ENCODE measurements at regions not wholly inside any gene's neighbourhood (a gene's known extent, or its start where the extent isn't known, plus 50 kb on each side); places are given as distances from the start of the nearest gene placed in this dataset.

- no peaks in the 10 kb centered on the region for H3K27me3 Mint-ChIP-seq
- H3K4me3 Mint-ChIP-seq = no peak overlapping the region
- DNase-seq = no peak
- H3K9me3 ChIP-seq (ENCODE audit: control insufficient read depth, low read length, poor library complexity, severe bottlenecking) = no peaks in the 10 kb centered on the region
- no peak overlapping the region for H3K27ac Mint-ChIP-seq
- peaks cover 2% of the 10 kb centered on the region for H3K36me3 Mint-ChIP-seq (ENCODE audit: low read depth)
- H3K4me1 Mint-ChIP-seq = peaks cover 25% of the 10 kb centered on the region
- ATAC-seq = no peak
These were observed 161.7 kb downstream of the FASLG start for GRCh38 chr1:172820475-172821158.

GRCh38 chr1:172821609-172822274 lies 162.8 kb downstream of the FASLG start:
- no peak overlapping the region for H3K4me3 Mint-ChIP-seq
- H3K27ac Mint-ChIP-seq = no peak overlapping the region
- no peaks in the 10 kb centered on the region for H3K27me3 Mint-ChIP-seq
- ATAC-seq (no peak), DNase-seq (no peak)
- no peaks in the 10 kb centered on the region for H3K9me3 ChIP-seq (ENCODE audit: control insufficient read depth, low read length, poor library complexity, severe bottlenecking)
- H3K4me1 Mint-ChIP-seq = peaks cover 24% of the 10 kb centered on the region
- peaks cover 2% of the 10 kb centered on the region for H3K36me3 Mint-ChIP-seq (ENCODE audit: low read depth)

- H3K4me3 Mint-ChIP-seq = no peak overlapping the region
- no peak overlapping the region for H3K27ac Mint-ChIP-seq
- H3K27me3 Mint-ChIP-seq = no peaks in the 10 kb centered on the region
- peaks cover 21% of the 10 kb centered on the region for H3K4me1 Mint-ChIP-seq
- no peaks in the 10 kb centered on the region for H3K9me3 ChIP-seq (ENCODE audit: control insufficient read depth, low read length, poor library complexity, severe bottlenecking)
- DNase-seq (no peak), ATAC-seq (no peak)
- H3K36me3 Mint-ChIP-seq (ENCODE audit: low read depth) = no peaks in the 10 kb centered on the region
These were observed 164.0 kb downstream of the FASLG start for GRCh38 chr1:172822886-172823285.

- ATAC-seq (no peak), DNase-seq (no peak)
- H3K9me3 ChIP-seq (ENCODE audit: control insufficient read depth, low read length, poor library complexity, severe bottlenecking) = no peaks in the 10 kb centered on the region
- no peak overlapping the region for H3K27ac Mint-ChIP-seq
- H3K4me3 Mint-ChIP-seq = no peak overlapping the region
- peaks cover 16% of the 10 kb centered on the region for H3K4me1 Mint-ChIP-seq
- no peaks in the 10 kb centered on the region for H3K36me3 Mint-ChIP-seq (ENCODE audit: low read depth)
- H3K27me3 Mint-ChIP-seq = no peaks in the 10 kb centered on the region
These were observed 164.6 kb downstream of the FASLG start for GRCh38 chr1:172823534-172823933.

GRCh38 chr1:172824209-172824608 lies 165.3 kb downstream of the FASLG start:
- Mint-ChIP-seq H3K4me1 (peaks cover 16% of the 10 kb centered on the region), H3K36me3 (ENCODE audit: low read depth) (no peaks in the 10 kb centered on the region), H3K27ac (no peak overlapping the region), H3K27me3 (no peaks in the 10 kb centered on the region), H3K4me3 (no peak overlapping the region)
- DNase-seq = no peak
- H3K9me3 ChIP-seq (ENCODE audit: control insufficient read depth, low read length, poor library complexity, severe bottlenecking) = no peaks in the 10 kb centered on the region
- no peak for ATAC-seq

- Mint-ChIP-seq H3K27ac (no peak overlapping the region), H3K27me3 (no peaks in the 10 kb centered on the region), H3K4me3 (no peak overlapping the region), H3K36me3 (ENCODE audit: low read depth) (no peaks in the 10 kb centered on the region), H3K4me1 (peaks cover 4% of the 10 kb centered on the region)
- ATAC-seq (peak; percentile 50), DNase-seq (no peak)
- no peaks in the 10 kb centered on the region for H3K9me3 ChIP-seq (ENCODE audit: control insufficient read depth, low read length, poor library complexity, severe bottlenecking)
These were observed 167.3 kb downstream of the FASLG start for GRCh38 chr1:172826096-172826741.

GRCh38 chr1:172827301-172827700 lies 168.4 kb downstream of the FASLG start:
- no peaks in the 10 kb centered on the region for H3K9me3 ChIP-seq (ENCODE audit: control insufficient read depth, low read length, poor library complexity, severe bottlenecking)
- no peak overlapping the region for H3K27ac Mint-ChIP-seq
- H3K36me3 Mint-ChIP-seq (ENCODE audit: low read depth) = no peaks in the 10 kb centered on the region
- no peak for DNase-seq
- peaks cover 6% of the 10 kb centered on the region for H3K4me1 Mint-ChIP-seq
- no peaks in the 10 kb centered on the region for H3K27me3 Mint-ChIP-seq
- no peak for ATAC-seq
- no peak overlapping the region for H3K4me3 Mint-ChIP-seq

- ATAC-seq (no peak), DNase-seq (no peak)
- Mint-ChIP-seq H3K4me3 (no peak overlapping the region), H3K27ac (no peak overlapping the region), H3K27me3 (no peaks in the 10 kb centered on the region), H3K4me1 (peaks cover 8% of the 10 kb centered on the region), H3K36me3 (ENCODE audit: low read depth) (no peaks in the 10 kb centered on the region)
- H3K9me3 ChIP-seq (ENCODE audit: control insufficient read depth, low read length, poor library complexity, severe bottlenecking) = no peaks in the 10 kb centered on the region
These were observed 168.9 kb downstream of the FASLG start for GRCh38 chr1:172827841-172828240.

GRCh38 chr1:172832006-172832725 lies 173.3 kb downstream of the FASLG start:
- no peaks in the 10 kb centered on the region for H3K27me3 Mint-ChIP-seq
- H3K4me1 Mint-ChIP-seq = peaks cover 6% of the 10 kb centered on the region
- no peak for DNase-seq
- no peaks in the 10 kb centered on the region for H3K9me3 ChIP-seq (ENCODE audit: control insufficient read depth, low read length, poor library complexity, severe bottlenecking)
- H3K27ac Mint-ChIP-seq = no peak overlapping the region
- no peak for ATAC-seq
- H3K4me3 Mint-ChIP-seq = no peak overlapping the region
- H3K36me3 Mint-ChIP-seq (ENCODE audit: low read depth) = no peaks in the 10 kb centered on the region

- no peak for ATAC-seq
- Mint-ChIP-seq H3K4me3 (no peak overlapping the region), H3K4me1 (peaks cover 17% of the 10 kb centered on the region), H3K36me3 (ENCODE audit: low read depth) (no peaks in the 10 kb centered on the region), H3K27me3 (no peaks in the 10 kb centered on the region), H3K27ac (no peak overlapping the region)
- no peak for DNase-seq
- H3K9me3 ChIP-seq (ENCODE audit: control insufficient read depth, low read length, poor library complexity, severe bottlenecking) = no peaks in the 10 kb centered on the region
These were observed 175.1 kb downstream of the FASLG start for GRCh38 chr1:172833954-172834353.

GRCh38 chr1:172834609-172835008 lies 175.7 kb downstream of the FASLG start:
- no peaks in the 10 kb centered on the region for H3K9me3 ChIP-seq (ENCODE audit: control insufficient read depth, low read length, poor library complexity, severe bottlenecking)
- no peak overlapping the region for H3K27ac Mint-ChIP-seq

GRCh38 chr1:172835834-172836233 lies 176.9 kb downstream of the FASLG start:
- H3K27me3 Mint-ChIP-seq = no peaks in the 10 kb centered on the region

More at GRCh38 chr1:172834609-172835008, 175.7 kb downstream of the FASLG start:
- Mint-ChIP-seq H3K27me3 (no peaks in the 10 kb centered on the region), H3K36me3 (ENCODE audit: low read depth) (no peaks in the 10 kb centered on the region), H3K4me3 (no peak overlapping the region), H3K4me1 (peaks cover 17% of the 10 kb centered on the region)
- DNase-seq (no peak), ATAC-seq (no peak)

More at GRCh38 chr1:172835834-172836233, 176.9 kb downstream of the FASLG start:
- no peaks in the 10 kb centered on the region for H3K36me3 Mint-ChIP-seq (ENCODE audit: low read depth)
- H3K4me3 Mint-ChIP-seq = no peak overlapping the region
- H3K27ac Mint-ChIP-seq = no peak overlapping the region
- H3K4me1 Mint-ChIP-seq = peaks cover 22% of the 10 kb centered on the region
- no peak for ATAC-seq
- no peak for DNase-seq
- no peaks in the 10 kb centered on the region for H3K9me3 ChIP-seq (ENCODE audit: control insufficient read depth, low read length, poor library complexity, severe bottlenecking)
